PFSK-1 (cell line): ENCODE measurements at regions not wholly inside any gene's neighbourhood (a gene's known extent, or its start where the extent isn't known, plus 50 kb on each side); places are given as distances from the start of the nearest gene placed in this dataset.

Experiments
- FOXP2 ChIP-seq: optimal IDR thresholded peaks from 2 replicates; pipeline ENCODE3; 2011; ENCODE audit warnings: borderline replicate concordance, control low read depth, inconsistent platforms; ENCODE audit not compliant: insufficient read depth; ENCODE audit errors: extremely low read length, extremely low read depth
- POLR2AphosphoS5 ChIP-seq: IDR thresholded peaks from 2 replicates; pipeline ENCODE4 v1.6.1; 2012; ENCODE audit warnings: low read depth, mild to moderate bottlenecking, control low read depth, low read length, moderate library complexity
- SIN3A ChIP-seq: IDR thresholded peaks from 2 replicates; pipeline ENCODE4 v1.6.1; 2012; ENCODE audit warnings: mild to moderate bottlenecking, low read length, moderate library complexity, borderline replicate concordance; ENCODE audit not compliant: insufficient read depth
- TAF1 ChIP-seq: IDR thresholded peaks from 2 replicates; pipeline ENCODE4 v1.6.1; 2012; ENCODE audit warnings: low read length, control low read depth, borderline replicate concordance; ENCODE audit not compliant: insufficient read depth
- TF ChIP-seq, protein P1 (sequence below), 2 experiments: IDR thresholded peaks; 2 replicates each; pipeline versions ENCODE4 v1.6.1 to v1.8.0; 2011 to 2012; ENCODE audit warnings: low read depth in 2 of 2, low read length in 2 of 2, control low read depth in 1 of 2, inconsistent platforms in 1 of 2, mild to moderate bottlenecking in 1 of 2, moderate library complexity in 1 of 2; ENCODE audit not compliant: insufficient read depth in 1 of 2

DNA sequence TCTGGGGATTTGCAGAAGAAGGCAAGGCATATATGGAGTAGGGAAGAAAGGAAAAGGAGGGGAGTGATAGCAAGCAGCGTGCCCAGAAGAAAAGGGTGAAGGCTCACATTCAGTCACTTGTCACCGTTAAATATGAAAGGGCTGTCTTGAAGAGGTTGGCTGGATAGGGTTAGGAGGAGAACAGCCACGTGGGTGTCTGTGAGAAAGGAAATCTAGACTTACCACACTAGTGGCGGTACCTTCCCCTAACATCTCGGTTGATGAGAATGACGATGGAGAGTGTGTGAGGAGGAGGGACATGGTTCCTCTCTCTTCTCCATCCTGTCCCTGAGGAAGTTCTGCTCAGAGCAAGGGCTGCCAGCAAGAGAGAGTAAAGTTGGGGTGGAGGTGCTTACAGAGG is 74.3 kb upstream of the CCN6 start:
- TF ChIP-seq POLR2AphosphoS5 (no peak), TAF1 (no peak), SIN3A (no peak), FOXP2 (no peak)
- TF ChIP-seq, protein P1, sequence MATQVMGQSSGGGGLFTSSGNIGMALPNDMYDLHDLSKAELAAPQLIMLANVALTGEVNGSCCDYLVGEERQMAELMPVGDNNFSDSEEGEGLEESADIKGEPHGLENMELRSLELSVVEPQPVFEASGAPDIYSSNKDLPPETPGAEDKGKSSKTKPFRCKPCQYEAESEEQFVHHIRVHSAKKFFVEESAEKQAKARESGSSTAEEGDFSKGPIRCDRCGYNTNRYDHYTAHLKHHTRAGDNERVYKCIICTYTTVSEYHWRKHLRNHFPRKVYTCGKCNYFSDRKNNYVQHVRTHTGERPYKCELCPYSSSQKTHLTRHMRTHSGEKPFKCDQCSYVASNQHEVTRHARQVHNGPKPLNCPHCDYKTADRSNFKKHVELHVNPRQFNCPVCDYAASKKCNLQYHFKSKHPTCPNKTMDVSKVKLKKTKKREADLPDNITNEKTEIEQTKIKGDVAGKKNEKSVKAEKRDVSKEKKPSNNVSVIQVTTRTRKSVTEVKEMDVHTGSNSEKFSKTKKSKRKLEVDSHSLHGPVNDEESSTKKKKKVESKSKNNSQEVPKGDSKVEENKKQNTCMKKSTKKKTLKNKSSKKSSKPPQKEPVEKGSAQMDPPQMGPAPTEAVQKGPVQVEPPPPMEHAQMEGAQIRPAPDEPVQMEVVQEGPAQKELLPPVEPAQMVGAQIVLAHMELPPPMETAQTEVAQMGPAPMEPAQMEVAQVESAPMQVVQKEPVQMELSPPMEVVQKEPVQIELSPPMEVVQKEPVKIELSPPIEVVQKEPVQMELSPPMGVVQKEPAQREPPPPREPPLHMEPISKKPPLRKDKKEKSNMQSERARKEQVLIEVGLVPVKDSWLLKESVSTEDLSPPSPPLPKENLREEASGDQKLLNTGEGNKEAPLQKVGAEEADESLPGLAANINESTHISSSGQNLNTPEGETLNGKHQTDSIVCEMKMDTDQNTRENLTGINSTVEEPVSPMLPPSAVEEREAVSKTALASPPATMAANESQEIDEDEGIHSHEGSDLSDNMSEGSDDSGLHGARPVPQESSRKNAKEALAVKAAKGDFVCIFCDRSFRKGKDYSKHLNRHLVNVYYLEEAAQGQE (IDR thresholded peaks at IDR 0.05; ENCODE audit: insufficient read depth in 1 of 2, low read depth in 2 of 2, low read length in 2 of 2) = no peak
